B cell (primary cell): ENCODE measurements at regions not wholly inside any gene's neighbourhood (a gene's known extent, or its start where the extent isn't known, plus 50 kb on each side); places are given as distances from the start of the nearest gene placed in this dataset.

Experiments used
- ATAC-seq: fragments of 200-7000 bp; cut with Tn5 transposase; one replicate; pipeline ENCODE4 v1.10.0; 2021; ENCODE audit warnings: low read depth, mild to moderate bottlenecking, moderate number of reproducible peaks, moderate library complexity
- CTCF ChIA-PET: fragments of 350-600 bp; sonication (Branson Sonifier 250); formaldehyde crosslinking; loops from one replicate; lab custom pipeline; 2021; ENCODE audit warnings: antibody characterized with exemption, inconsistent platforms; lab: Charles Lee
- POLR2A ChIA-PET: fragments of 350-600 bp; sonication (Branson Sonifier 250); formaldehyde crosslinking; loops from one replicate; lab custom pipeline; 2021; ENCODE audit warnings: antibody characterized with exemption; lab: Charles Lee
- DNase-seq: peaks from one replicate; pipeline ENCODE4 v3.0.0; 2013
- H2AFZ ChIP-seq: 2 replicates; pipeline ENCODE4 v1.6.1; 2012; ENCODE audit warnings: mild to moderate bottlenecking, low read depth, low read length; ENCODE audit not compliant: insufficient read depth, poor library complexity, severe bottlenecking
- H3K27ac ChIP-seq, 2 donors: 1 replicate in 1 of 2; 2 replicates in 1 of 2; pipeline ENCODE4 v1.5.1; 2012 to 2013; ENCODE audit warnings: low read length in 2 of 2, mild to moderate bottlenecking in 2 of 2, moderate library complexity in 1 of 2
- H3K27me3 ChIP-seq, 4 experiments: fragments of 200-600 bp in 1 of 4; sonication (generic) in 1 of 4; replicated peaks in 1 of 4; 1 replicate in 2 of 4; 2 replicates in 2 of 4; pipeline versions ENCODE4 v1.6.1 to v1.7.0; 2013 to 2016; ENCODE audit warnings: low read length in 3 of 4, mild to moderate bottlenecking in 2 of 4, mixed read lengths in 1 of 4, moderate library complexity in 1 of 4; ENCODE audit not compliant: insufficient read depth in 4 of 4, control insufficient read depth in 3 of 4; ENCODE audit errors: control extremely low read depth in 1 of 4
- H3K36me3 ChIP-seq, 2 experiments: replicated peaks in 1 of 2; 1 replicate in 1 of 2; 2 replicates in 1 of 2; pipeline versions ENCODE4 v1.6.1 to v1.7.1; 2013; ENCODE audit warnings: low read length in 1 of 2; ENCODE audit not compliant: insufficient read depth in 2 of 2, control insufficient read depth in 1 of 2; ENCODE audit errors: control extremely low read depth in 1 of 2, extremely low read depth in 1 of 2
- H3K4me1 ChIP-seq, 2 donors: fragments of 200-600 bp in 1 of 2; sonication (generic) in 1 of 2; 1 replicate in 1 of 2; 2 replicates in 1 of 2; pipeline versions ENCODE4 v1.5.1 to v1.6.1; 2013 to 2017; ENCODE audit warnings: low read length in 2 of 2; ENCODE audit not compliant: control insufficient read depth in 2 of 2, insufficient read depth in 2 of 2
- H3K4me2 ChIP-seq: replicated peaks from 2 replicates; pipeline ENCODE3; 2012; ENCODE audit warnings: mild to moderate bottlenecking, low read depth, low read length; ENCODE audit not compliant: poor library complexity, severe bottlenecking
- H3K4me3 ChIP-seq, 5 experiments: fragments of 200-600 bp in 1 of 5; sonication (generic) in 1 of 5; 1 replicate in 3 of 5; 2 replicates in 2 of 5; pipeline versions ENCODE4 v1.5.1 to v1.7.0; 2011 to 2016; ENCODE audit warnings: low read length in 4 of 5, mild to moderate bottlenecking in 4 of 5, low read depth in 2 of 5, control low read depth in 1 of 5, moderate library complexity in 1 of 5; ENCODE audit not compliant: insufficient read depth in 1 of 5; ENCODE audit errors: control extremely low read depth in 1 of 5, extremely low read depth in 1 of 5
- H3K79me2 ChIP-seq: fragments of 200-600 bp; sonication (generic); one replicate; pipeline ENCODE4 v1.6.0; 2016; ENCODE audit warnings: low read length; ENCODE audit not compliant: control insufficient read depth, insufficient read depth
- H3K9ac ChIP-seq: fragments of 200-600 bp; sonication (generic); 2 replicates; pipeline ENCODE4 v1.6.1; 2017; ENCODE audit warnings: mild to moderate bottlenecking, low read length, moderate library complexity
- H3K9me3 ChIP-seq, 3 donors: one replicate each; pipeline versions ENCODE4 v1.6.1 to v1.7.1; 2013; ENCODE audit warnings: low read length in 2 of 3; ENCODE audit not compliant: control insufficient read depth in 2 of 3, insufficient read depth in 1 of 3; ENCODE audit errors: control extremely low read depth in 1 of 3
- H4K20me1 ChIP-seq: 2 replicates; pipeline ENCODE4 v1.6.0; 2012; ENCODE audit warnings: mild to moderate bottlenecking, low read length; ENCODE audit not compliant: insufficient read depth, control insufficient read depth, poor library complexity, severe bottlenecking
- H3K27ac Mint-ChIP-seq: one replicate; pipeline ENCODE4 v1.8.0; 2021; ENCODE audit warnings: mixed read lengths
- H3K27me3 Mint-ChIP-seq: one replicate; pipeline ENCODE4 v1.8.0; 2021; ENCODE audit warnings: mixed read lengths
- H3K4me1 Mint-ChIP-seq: one replicate; pipeline ENCODE4 v1.8.0; 2021; ENCODE audit warnings: mixed read lengths
- H3K4me3 Mint-ChIP-seq: one replicate; pipeline ENCODE4 v1.8.0; 2021; ENCODE audit warnings: mixed read lengths
- H3K9me3 Mint-ChIP-seq: one replicate; pipeline ENCODE4 v1.8.0; 2022; ENCODE audit warnings: mixed read lengths; ENCODE audit not compliant: insufficient read depth
- EZH2 ChIP-seq: IDR thresholded peaks from 2 replicates; pipeline ENCODE4 v1.6.1; 2012; ENCODE audit warnings: borderline replicate concordance, low read depth, mild to moderate bottlenecking, moderate library complexity, low read length; ENCODE audit not compliant: insufficient read depth, poor library complexity, severe bottlenecking
- WGBS: methylation state at CpG from one replicate; pipeline ENCODE4 v1.1.5; 2013; ENCODE audit warnings: missing lambda C conversion rate; ENCODE audit not compliant: insufficient coverage; 5-methylcytosine and 5-hydroxymethylcytosine counted together
- intact Hi-C: fragments of 100-400 bp; cut with micrococcal nuclease; formaldehyde crosslinking; loops from one replicate; pipeline ENCODE4 v1.10.0; 2022
- TF ChIP-seq, protein P1 (sequence below): fragments of 200-600 bp; IDR thresholded peaks from one replicate; pipeline ENCODE4 v1.8.0; 2022; ENCODE audit warnings: antibody characterized with exemption, mild to moderate bottlenecking

DNA sequence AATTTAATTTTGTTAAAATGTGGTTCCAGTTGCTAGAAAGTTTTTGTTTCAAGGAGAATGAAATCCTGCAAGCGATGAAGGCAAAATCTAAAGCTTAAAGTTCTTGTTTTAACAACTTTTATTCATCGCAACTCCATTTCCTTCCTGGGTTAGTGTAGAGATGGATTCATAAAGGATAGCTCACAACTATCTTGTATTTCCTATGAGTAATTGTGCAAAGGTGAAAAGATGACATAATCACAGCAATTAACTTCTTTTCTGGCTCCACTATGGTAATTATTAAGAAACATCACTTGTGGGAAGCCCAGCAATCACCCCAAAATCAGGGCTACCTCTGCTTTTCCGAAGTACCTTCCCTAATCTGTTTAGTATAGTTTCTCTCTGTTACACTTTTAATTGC lies 80.8 kb upstream of the SEMA6A start:
- no peaks in the 10 kb centered on the region for H3K4me1 ChIP-seq
- no peak for ATAC-seq
- Mint-ChIP-seq H3K27ac (no peak overlapping the region), H3K4me1 (peaks cover 4% of the 10 kb centered on the region), H3K9me3 (no peaks in the 10 kb centered on the region), H3K4me3 (no peak overlapping the region), H3K27me3 (peaks cover 37% of the 10 kb centered on the region)
- H3K9me3 ChIP-seq = peaks cover 0 to under 1% (median 0%) of the 10 kb centered on the region in 3 donors
- no peak for TF ChIP-seq EZH2
- TF ChIP-seq, protein P1, sequence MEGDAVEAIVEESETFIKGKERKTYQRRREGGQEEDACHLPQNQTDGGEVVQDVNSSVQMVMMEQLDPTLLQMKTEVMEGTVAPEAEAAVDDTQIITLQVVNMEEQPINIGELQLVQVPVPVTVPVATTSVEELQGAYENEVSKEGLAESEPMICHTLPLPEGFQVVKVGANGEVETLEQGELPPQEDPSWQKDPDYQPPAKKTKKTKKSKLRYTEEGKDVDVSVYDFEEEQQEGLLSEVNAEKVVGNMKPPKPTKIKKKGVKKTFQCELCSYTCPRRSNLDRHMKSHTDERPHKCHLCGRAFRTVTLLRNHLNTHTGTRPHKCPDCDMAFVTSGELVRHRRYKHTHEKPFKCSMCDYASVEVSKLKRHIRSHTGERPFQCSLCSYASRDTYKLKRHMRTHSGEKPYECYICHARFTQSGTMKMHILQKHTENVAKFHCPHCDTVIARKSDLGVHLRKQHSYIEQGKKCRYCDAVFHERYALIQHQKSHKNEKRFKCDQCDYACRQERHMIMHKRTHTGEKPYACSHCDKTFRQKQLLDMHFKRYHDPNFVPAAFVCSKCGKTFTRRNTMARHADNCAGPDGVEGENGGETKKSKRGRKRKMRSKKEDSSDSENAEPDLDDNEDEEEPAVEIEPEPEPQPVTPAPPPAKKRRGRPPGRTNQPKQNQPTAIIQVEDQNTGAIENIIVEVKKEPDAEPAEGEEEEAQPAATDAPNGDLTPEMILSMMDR = no peak
- intact Hi-C loops = no loop called here
- no peaks in the 10 kb centered on the region for H3K79me2 ChIP-seq
- no peak overlapping the region for H3K9ac ChIP-seq
- DNase-seq = no peak
- H2AFZ ChIP-seq = no peak overlapping the region
- ChIA-PET POLR2A (no interaction called here), CTCF (no interaction called here)
- no peak overlapping the region for H3K4me2 ChIP-seq
- H3K4me3 ChIP-seq = no peak overlapping the region
- H3K27me3 ChIP-seq = peaks cover 0 to 4% (median 0%) of the 10 kb centered on the region in 4 experiments
- H3K27ac ChIP-seq = no peak overlapping the region
- no peaks in the 10 kb centered on the region for H3K36me3 ChIP-seq
- no CpG with 5 or more reads among the region's 3 CpGs for WGBS
- no peaks in the 10 kb centered on the region for H4K20me1 ChIP-seq

DNA sequence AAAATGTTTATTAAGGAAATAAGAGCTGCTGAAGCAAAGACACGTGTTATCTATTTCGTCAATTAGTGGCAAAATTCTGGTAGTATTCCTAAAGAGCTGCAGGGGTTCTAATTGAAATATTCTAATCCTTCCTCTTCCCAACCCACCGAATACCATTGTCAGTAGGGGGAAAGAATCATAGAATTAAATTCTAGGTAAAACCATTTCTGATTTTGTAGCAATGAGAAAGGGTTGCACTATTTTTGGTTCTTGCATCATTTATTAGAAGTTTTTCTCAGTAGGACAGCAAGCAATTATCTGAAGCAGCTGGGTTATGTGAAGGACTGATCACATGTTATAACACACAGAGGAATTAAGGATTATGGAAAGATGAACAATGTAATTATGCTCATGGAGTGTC lies 80.3 kb upstream of the SEMA6A start:
- ChIA-PET CTCF (no interaction called here), POLR2A (no interaction called here)
- H3K9ac ChIP-seq = no peak overlapping the region
- no peak overlapping the region for H3K27ac ChIP-seq
- Mint-ChIP-seq H3K9me3 (no peaks in the 10 kb centered on the region), H3K4me1 (peaks cover 4% of the 10 kb centered on the region), H3K27me3 (peaks cover 37% of the 10 kb centered on the region), H3K27ac (no peak overlapping the region), H3K4me3 (no peak overlapping the region)
- no peak overlapping the region for H3K4me3 ChIP-seq
- peaks cover 0 to 2% (median 0%) of the 10 kb centered on the region in 4 experiments for H3K27me3 ChIP-seq
- H3K9me3 ChIP-seq = no peaks in the 10 kb centered on the region
- no peak overlapping the region for H3K4me2 ChIP-seq
- TF ChIP-seq, protein P1 = no peak
- no peak for TF ChIP-seq EZH2
- no peaks in the 10 kb centered on the region for H3K4me1 ChIP-seq
- H3K36me3 ChIP-seq = no peaks in the 10 kb centered on the region
- H3K79me2 ChIP-seq = no peaks in the 10 kb centered on the region
- H2AFZ ChIP-seq = no peak overlapping the region
- DNase-seq (no peak), ATAC-seq (no peak)
- intact Hi-C loops = no loop called here
- no CpG with 5 or more reads among the region's 3 CpGs for WGBS
- no peaks in the 10 kb centered on the region for H4K20me1 ChIP-seq
